Sigmoid colon (tissue), 6 donors: ENCODE measurements at regions not wholly inside any gene's neighbourhood (a gene's known extent, or its start where the extent isn't known, plus 50 kb on each side); places are given as distances from the start of the nearest gene placed in this dataset.

Source experiments
- DNase-seq: peaks from one replicate; pipeline ENCODE4 v3.0.0-alpha.2; 2019
- H3K27ac ChIP-seq, 4 donors: fragments of 200-600 bp; sonication (generic); one replicate each; pipeline ENCODE4 v1.5.1; 2016 to 2019; ENCODE audit warnings: mild to moderate bottlenecking in 1 of 4
- H3K27me3 ChIP-seq, 3 donors: fragments of 200-600 bp; sonication (generic); one replicate each; pipeline ENCODE4 v1.5.1; 2019; ENCODE audit warnings: mild to moderate bottlenecking in 1 of 3
- H3K36me3 ChIP-seq, 4 donors: fragments of 200-600 bp; sonication (generic); one replicate each; pipeline ENCODE4 v1.5.1; 2016 to 2019
- H3K4me1 ChIP-seq, 4 donors: fragments of 200-600 bp; sonication (generic); one replicate each; pipeline ENCODE4 v1.5.1; 2017 to 2019
- H3K4me3 ChIP-seq, 4 donors: fragments of 200-600 bp; sonication (generic); one replicate each; pipeline ENCODE4 v1.5.1; 2017 to 2019; ENCODE audit warnings: mild to moderate bottlenecking in 2 of 4, moderate library complexity in 1 of 4
- H3K9me3 ChIP-seq, 4 donors: fragments of 200-600 bp in 3 of 4; sonication (generic) in 3 of 4; one replicate each; pipeline versions ENCODE4 v1.5.1 to v1.6.1; 2013 to 2019
- CTCF ChIP-seq, 4 experiments: fragments of 450-650 bp in 3 of 4; fragments of 200-600 bp in 1 of 4; IDR thresholded peaks; one replicate each; pipeline ENCODE4 v1.5.1; 2016 to 2019; ENCODE audit warnings: antibody characterized with exemption in 4 of 4, mild to moderate bottlenecking in 3 of 4, moderate library complexity in 2 of 4
- EP300 ChIP-seq, 4 donors: sonication (generic); formaldehyde crosslinking; IDR thresholded peaks; one replicate each; pipeline ENCODE4 v1.6.1; 2017; ENCODE audit warnings: antibody characterized with exemption in 4 of 4
- POLR2A ChIP-seq, 2 donors: fragments of 450-650 bp; IDR thresholded peaks; one replicate each; pipeline ENCODE4 v1.6.1; 2016; ENCODE audit warnings: antibody characterized with exemption in 2 of 2, mild to moderate bottlenecking in 2 of 2, moderate library complexity in 2 of 2
- POLR2AphosphoS5 ChIP-seq, 4 donors: sonication (generic); formaldehyde crosslinking; IDR thresholded peaks; one replicate each; pipeline ENCODE4 v1.6.1; 2017; ENCODE audit warnings: antibody characterized with exemption in 4 of 4
- WGBS, 2 donors: extraction: QIAGEN DNeasy Blood & Tissue Kit; methylation state at CpG; one replicate each; pipeline ENCODE4 v1.1.7; 2013; 5-methylcytosine and 5-hydroxymethylcytosine counted together
- intact Hi-C: fragments of 100-400 bp; cut with DNase I; formaldehyde crosslinking; loops from one replicate; pipeline ENCODE4 v1.15.1; 2023
- donor health status: healthy with polysubstance abuse.
- donor health status: healthy.

GRCh38 chr6:147935656-147936055, 407.0 kb upstream of the SASH1 start:
- intact Hi-C loops: no loop called here
- DNase-seq: no peak
- Histone ChIP-seq H3K9me3 (no peaks in the 10 kb centered on the region), H3K4me1 (no peaks in the 10 kb centered on the region), H3K27me3 (no peaks in the 10 kb centered on the region), H3K36me3 (no peaks in the 10 kb centered on the region), H3K27ac (no peak overlapping the region), H3K4me3 (no peak overlapping the region)
- TF ChIP-seq POLR2A (IDR thresholded peaks at IDR 0.05) (no peak), CTCF (IDR thresholded peaks at IDR 0.05) (no peak), POLR2AphosphoS5 (IDR thresholded peaks at IDR 0.05) (no peak), EP300 (IDR thresholded peaks at IDR 0.05) (no peak)

DNA sequence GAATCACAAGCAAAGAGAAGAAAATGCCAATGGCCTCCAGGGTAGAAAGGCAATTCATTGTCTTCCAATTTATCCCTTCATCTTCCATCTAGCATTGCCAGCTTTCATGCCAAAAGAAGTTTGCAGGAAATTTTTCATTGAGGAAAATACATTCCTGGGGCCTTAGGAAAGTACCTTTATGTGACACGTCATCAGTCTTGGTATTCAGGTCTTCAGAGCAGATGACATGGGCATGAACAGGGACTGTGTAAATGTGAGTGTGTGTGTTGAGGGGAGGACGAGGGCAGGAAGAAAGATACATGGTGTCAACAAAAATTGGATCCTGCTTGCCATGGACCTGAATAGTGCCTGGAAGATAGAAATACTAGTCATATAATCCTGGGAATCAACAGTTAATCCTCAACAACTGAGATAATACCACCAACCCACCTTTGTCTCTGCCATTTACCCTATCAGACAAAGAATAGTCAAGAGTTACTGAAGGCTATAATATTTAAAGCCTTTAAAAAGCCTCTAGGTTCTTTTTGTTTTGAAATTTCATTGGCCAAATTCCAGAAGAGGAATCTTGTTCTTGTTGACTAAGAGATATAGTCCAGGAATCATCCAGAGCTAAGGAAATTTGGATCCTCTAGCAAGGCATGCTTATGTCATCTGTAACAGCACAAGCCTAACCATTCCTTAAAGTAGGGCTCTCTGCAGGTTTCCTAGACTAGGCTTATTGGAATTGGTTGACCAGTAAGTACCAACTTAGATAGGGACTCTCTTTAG, 405.8 kb upstream of the SASH1 start:
- intact Hi-C loops: no loop called here
- 90 to 91% methylated on average over 2 of the region's 2 CpGs for WGBS, 2 donors

DNA sequence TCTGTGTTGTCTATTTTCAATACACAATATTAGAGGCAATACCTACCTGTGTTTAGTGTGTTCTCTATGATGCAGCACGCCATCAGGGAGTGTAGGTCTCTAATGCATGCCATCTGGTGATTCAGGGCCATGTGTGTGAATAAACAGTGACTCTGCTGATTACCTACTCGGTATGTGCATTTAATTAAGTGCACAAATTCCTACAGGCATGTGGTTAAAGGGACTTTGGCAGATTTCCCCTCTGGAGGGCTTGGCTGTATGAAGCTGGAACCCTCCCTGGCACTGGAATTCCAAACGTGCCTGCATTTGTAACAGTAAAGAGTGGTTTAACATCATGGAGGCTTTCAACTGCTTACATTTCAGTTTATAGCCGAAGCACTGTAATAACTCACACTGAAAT, 401.5 kb upstream of the SASH1 start:
- Histone ChIP-seq H3K9me3 (no peaks in the 10 kb centered on the region), H3K4me1 (no peaks in the 10 kb centered on the region), H3K4me3 (no peak overlapping the region), H3K27me3 (no peaks in the 10 kb centered on the region), H3K36me3 (no peaks in the 10 kb centered on the region), H3K27ac (no peak overlapping the region)
- no peak for TF ChIP-seq CTCF (IDR thresholded peaks at IDR 0.05)
- no peak for TF ChIP-seq POLR2A (IDR thresholded peaks at IDR 0.05)
- TF ChIP-seq EP300 (IDR thresholded peaks at IDR 0.05): no peak
- no peak for TF ChIP-seq POLR2AphosphoS5 (IDR thresholded peaks at IDR 0.05)
- intact Hi-C loops: no loop called here
- no peak for DNase-seq
- WGBS, 2 donors: 54 to 77% methylated on average over 4 of the region's 4 CpGs

More for the DNA sequence above, 405.8 kb upstream of the SASH1 start:
- Histone ChIP-seq H3K9me3 (no peaks in the 10 kb centered on the region), H3K4me3 (no peak overlapping the region), H3K27me3 (no peaks in the 10 kb centered on the region), H3K27ac (no peak overlapping the region), H3K4me1 (no peaks in the 10 kb centered on the region), H3K36me3 (no peaks in the 10 kb centered on the region)
- no peak for DNase-seq
- TF ChIP-seq POLR2A (IDR thresholded peaks at IDR 0.05): no peak
- TF ChIP-seq POLR2AphosphoS5 (IDR thresholded peaks at IDR 0.05): no peak
- no peak for TF ChIP-seq EP300 (IDR thresholded peaks at IDR 0.05)
- no peak for TF ChIP-seq CTCF (IDR thresholded peaks at IDR 0.05)

- intact Hi-C loops: no loop called here
- TF ChIP-seq POLR2A (IDR thresholded peaks at IDR 0.05) (no peak), CTCF (IDR thresholded peaks at IDR 0.05) (no peak), EP300 (IDR thresholded peaks at IDR 0.05) (no peak), POLR2AphosphoS5 (IDR thresholded peaks at IDR 0.05) (no peak)
- H3K36me3 ChIP-seq: no peaks in the 10 kb centered on the region
- no peaks in the 10 kb centered on the region for H3K27me3 ChIP-seq
- H3K27ac ChIP-seq: no peak overlapping the region
- H3K9me3 ChIP-seq: no peaks in the 10 kb centered on the region
- DNase-seq: no peak
- 53 to 66% methylated on average over 3 of the region's 3 CpGs for WGBS, 2 donors
- H3K4me1 ChIP-seq: peaks cover 0 to 5% (median 4%) of the 10 kb centered on the region in 4 donors
- no peak overlapping the region for H3K4me3 ChIP-seq
Measured at GRCh38 chr6:147942363-147942762, 400.3 kb upstream of the SASH1 start.

- Histone ChIP-seq H3K4me3 (no peak overlapping the region), H3K4me1 (peaks cover 0 to 7% (median 5%) of the 10 kb centered on the region in 4 donors), H3K27me3 (no peaks in the 10 kb centered on the region), H3K36me3 (no peaks in the 10 kb centered on the region), H3K27ac (no peak overlapping the region), H3K9me3 (no peaks in the 10 kb centered on the region)
- intact Hi-C loops: no loop called here
- 93 to 95% methylated on average over 5 of the region's 5 CpGs for WGBS, 2 donors
- TF ChIP-seq EP300 (IDR thresholded peaks at IDR 0.05): no peak
- no peak for DNase-seq
Measured at GRCh38 chr6:147944122-147944521, 398.5 kb upstream of the SASH1 start.
